ENCODE measurements at regions not wholly inside any gene's neighbourhood (a gene's known extent, or its start where the extent isn't known, plus 50 kb on each side); places are given as distances from the start of the nearest gene placed in this dataset.
A peak's percentile ranks its signal among the peaks of the same experiment; 100 is the strongest.

- Histone ChIP-seq H2BK12ac (ENCODE audit: low read length) (no peak overlapping the region), H2BK120ac (ENCODE audit: insufficient read depth, low read length, poor library complexity) (no peak overlapping the region), H3K4ac (ENCODE audit: low read depth, low read length) (no peak overlapping the region), H3K4me1 (ENCODE audit: control insufficient read depth in 1 of 2, insufficient read depth in 2 of 2, low read length in 2 of 2) (no peaks in the 10 kb centered on the region), H3K23ac (ENCODE audit: low read length) (no peak overlapping the region), H3K79me1 (ENCODE audit: low read length) (no peaks in the 10 kb centered on the region), H2AFZ (ENCODE audit: insufficient read depth, low read length, poor library complexity) (no peak overlapping the region), H4K91ac (ENCODE audit: low read depth, low read length) (no peak overlapping the region), H3K9me3 (ENCODE audit: insufficient read depth, low read depth, low read length) (no peaks in the 10 kb centered on the region), H3K27me3 (ENCODE audit: insufficient read depth, low read length) (no peaks in the 10 kb centered on the region), H3K18ac (ENCODE audit: low read length) (no peak overlapping the region), H2AK5ac (ENCODE audit: low read length) (no peak overlapping the region), H4K12ac (ENCODE audit: low read depth, low read length) (no peak overlapping the region), H3K79me2 (ENCODE audit: control insufficient read depth, insufficient read depth, low read length, poor library complexity) (no peaks in the 10 kb centered on the region), H4K8ac (ENCODE audit: low read depth, low read length) (no peak overlapping the region), H3K4me2 (ENCODE audit: low read length) (no peak overlapping the region), H3K14ac (ENCODE audit: low read length) (no peak overlapping the region), H3K9ac (ENCODE audit: low read length) (no peak overlapping the region), H3K27ac (ENCODE audit: low read depth, low read length) (no peak overlapping the region), H3K36me3 (ENCODE audit: control insufficient read depth in 1 of 2, insufficient read depth in 2 of 2, low read length in 2 of 2) (no peaks in the 10 kb centered on the region), H3K4me3 (ENCODE audit: low read depth, low read length) (no peak overlapping the region), H2BK5ac (ENCODE audit: low read depth, low read length, poor library complexity) (no peak overlapping the region)
- peak in 1 of 2 donors; percentile 77 for DNase-seq
- no CpG with 5 or more reads among the region's 1 CpG for WGBS (ENCODE audit: extremely low coverage, insufficient coverage, insufficient read length)
Measured at GRCh38 chr9:108575276-108575675, 280.5 kb downstream of the ACTL7B start.

GRCh38 chr9:108569624-108570023, 286.2 kb downstream of the ACTL7B start:
- H3K36me3 ChIP-seq (ENCODE audit: control insufficient read depth in 1 of 2, insufficient read depth in 2 of 2, low read length in 2 of 2), result no peaks in the 10 kb centered on the region
- DNase-seq, result peak; percentile 94 to 96
- no peak overlapping the region for H3K4me2 ChIP-seq (ENCODE audit: low read length)
- H3K9me3 ChIP-seq (ENCODE audit: insufficient read depth, low read depth, low read length), result no peaks in the 10 kb centered on the region
- H3K9ac ChIP-seq (ENCODE audit: low read length), result no peak overlapping the region
- H4K12ac ChIP-seq (ENCODE audit: low read depth, low read length), result no peak overlapping the region
- no peak overlapping the region for H3K4ac ChIP-seq (ENCODE audit: low read depth, low read length)
- no peak overlapping the region for H2BK12ac ChIP-seq (ENCODE audit: low read length)
- no peak overlapping the region for H3K14ac ChIP-seq (ENCODE audit: low read length)
- no peaks in the 10 kb centered on the region for H3K79me1 ChIP-seq (ENCODE audit: low read length)
- H2AFZ ChIP-seq (ENCODE audit: insufficient read depth, low read length, poor library complexity), result no peak overlapping the region
- H3K27me3 ChIP-seq (ENCODE audit: insufficient read depth, low read length), result no peaks in the 10 kb centered on the region
- H3K18ac ChIP-seq (ENCODE audit: low read length), result no peak overlapping the region
- H4K8ac ChIP-seq (ENCODE audit: low read depth, low read length), result no peak overlapping the region
- no peak overlapping the region for H2BK120ac ChIP-seq (ENCODE audit: insufficient read depth, low read length, poor library complexity)
- H2BK5ac ChIP-seq (ENCODE audit: low read depth, low read length, poor library complexity), result no peak overlapping the region
- no peak overlapping the region for H2AK5ac ChIP-seq (ENCODE audit: low read length)
- no CpG with 5 or more reads among the region's 3 CpGs for WGBS (ENCODE audit: extremely low coverage, insufficient coverage, insufficient read length)
- no peak overlapping the region for H3K4me3 ChIP-seq (ENCODE audit: low read depth, low read length)
- no peak overlapping the region for H3K23ac ChIP-seq (ENCODE audit: low read length)
- H3K27ac ChIP-seq (ENCODE audit: low read depth, low read length), result no peak overlapping the region
- no peaks in the 10 kb centered on the region for H3K79me2 ChIP-seq (ENCODE audit: control insufficient read depth, insufficient read depth, low read length, poor library complexity)
- peaks cover 0 to 4% of the 10 kb centered on the region in 2 experiments for H3K4me1 ChIP-seq (ENCODE audit: control insufficient read depth in 1 of 2, insufficient read depth in 2 of 2, low read length in 2 of 2)
- H4K91ac ChIP-seq (ENCODE audit: low read depth, low read length), result no peak overlapping the region

- H3K23ac ChIP-seq (ENCODE audit: low read length), result no peak overlapping the region
- no peak overlapping the region for H3K4me2 ChIP-seq (ENCODE audit: low read length)
- no peak overlapping the region for H3K27ac ChIP-seq (ENCODE audit: low read depth, low read length)
- H3K36me3 ChIP-seq (ENCODE audit: control insufficient read depth in 1 of 2, insufficient read depth in 2 of 2, low read length in 2 of 2), result no peaks in the 10 kb centered on the region
- H3K4ac ChIP-seq (ENCODE audit: low read depth, low read length), result no peak overlapping the region
- WGBS (ENCODE audit: extremely low coverage, insufficient coverage, insufficient read length), result no CpG with 5 or more reads among the region's 3 CpGs
- no peak overlapping the region for H3K9ac ChIP-seq (ENCODE audit: low read length)
- no peaks in the 10 kb centered on the region for H3K79me2 ChIP-seq (ENCODE audit: control insufficient read depth, insufficient read depth, low read length, poor library complexity)
- H2AFZ ChIP-seq (ENCODE audit: insufficient read depth, low read length, poor library complexity), result no peak overlapping the region
- H4K91ac ChIP-seq (ENCODE audit: low read depth, low read length), result no peak overlapping the region
- no peak overlapping the region for H4K8ac ChIP-seq (ENCODE audit: low read depth, low read length)
- no peaks in the 10 kb centered on the region for H3K9me3 ChIP-seq (ENCODE audit: insufficient read depth, low read depth, low read length)
- H3K14ac ChIP-seq (ENCODE audit: low read length), result no peak overlapping the region
- H3K4me1 ChIP-seq (ENCODE audit: control insufficient read depth in 1 of 2, insufficient read depth in 2 of 2, low read length in 2 of 2), result peaks cover 0 to 4% of the 10 kb centered on the region in 2 experiments
- no peak overlapping the region for H2BK120ac ChIP-seq (ENCODE audit: insufficient read depth, low read length, poor library complexity)
- H4K12ac ChIP-seq (ENCODE audit: low read depth, low read length), result no peak overlapping the region
- no peak overlapping the region for H2BK12ac ChIP-seq (ENCODE audit: low read length)
- H2BK5ac ChIP-seq (ENCODE audit: low read depth, low read length, poor library complexity), result no peak overlapping the region
- H3K4me3 ChIP-seq (ENCODE audit: low read depth, low read length), result no peak overlapping the region
- no peaks in the 10 kb centered on the region for H3K79me1 ChIP-seq (ENCODE audit: low read length)
- H3K18ac ChIP-seq (ENCODE audit: low read length), result no peak overlapping the region
- peak in 1 of 2 donors; percentile 49 for DNase-seq
- H2AK5ac ChIP-seq (ENCODE audit: low read length), result no peak overlapping the region
- no peaks in the 10 kb centered on the region for H3K27me3 ChIP-seq (ENCODE audit: insufficient read depth, low read length)
Measured at GRCh38 chr9:108568093-108568492, 287.7 kb downstream of the ACTL7B start.

- H3K4me2 ChIP-seq (ENCODE audit: low read length), result no peak overlapping the region
- H3K4me1 ChIP-seq (ENCODE audit: control insufficient read depth in 1 of 2, insufficient read depth in 2 of 2, low read length in 2 of 2), result peaks cover 0 to 4% of the 10 kb centered on the region in 2 experiments
- H3K14ac ChIP-seq (ENCODE audit: low read length), result no peak overlapping the region
- H4K91ac ChIP-seq (ENCODE audit: low read depth, low read length), result no peak overlapping the region
- H2BK120ac ChIP-seq (ENCODE audit: insufficient read depth, low read length, poor library complexity), result no peak overlapping the region
- no peak overlapping the region for H2BK12ac ChIP-seq (ENCODE audit: low read length)
- DNase-seq, result peak in 1 of 2 donors; percentile 41
- WGBS (ENCODE audit: extremely low coverage, insufficient coverage, insufficient read length), result no CpG with 5 or more reads among the region's 1 CpG
- H2AK5ac ChIP-seq (ENCODE audit: low read length), result no peak overlapping the region
- no peak overlapping the region for H3K23ac ChIP-seq (ENCODE audit: low read length)
- H3K79me1 ChIP-seq (ENCODE audit: low read length), result no peaks in the 10 kb centered on the region
- H3K18ac ChIP-seq (ENCODE audit: low read length), result no peak overlapping the region
- H3K79me2 ChIP-seq (ENCODE audit: control insufficient read depth, insufficient read depth, low read length, poor library complexity), result no peaks in the 10 kb centered on the region
- H3K4me3 ChIP-seq (ENCODE audit: low read depth, low read length), result no peak overlapping the region
- H4K12ac ChIP-seq (ENCODE audit: low read depth, low read length), result no peak overlapping the region
- no peak overlapping the region for H3K4ac ChIP-seq (ENCODE audit: low read depth, low read length)
- H2AFZ ChIP-seq (ENCODE audit: insufficient read depth, low read length, poor library complexity), result no peak overlapping the region
- H3K27me3 ChIP-seq (ENCODE audit: insufficient read depth, low read length), result no peaks in the 10 kb centered on the region
- H2BK5ac ChIP-seq (ENCODE audit: low read depth, low read length, poor library complexity), result no peak overlapping the region
- H3K36me3 ChIP-seq (ENCODE audit: control insufficient read depth in 1 of 2, insufficient read depth in 2 of 2, low read length in 2 of 2), result no peaks in the 10 kb centered on the region
- H3K9ac ChIP-seq (ENCODE audit: low read length), result no peak overlapping the region
- H3K9me3 ChIP-seq (ENCODE audit: insufficient read depth, low read depth, low read length), result no peaks in the 10 kb centered on the region
- H4K8ac ChIP-seq (ENCODE audit: low read depth, low read length), result no peak overlapping the region
- no peak overlapping the region for H3K27ac ChIP-seq (ENCODE audit: low read depth, low read length)
Measured at GRCh38 chr9:108567571-108567970, 288.2 kb downstream of the ACTL7B start.
